ENCODE measurements at regions not wholly inside any gene's neighbourhood (a gene's known extent, or its start where the extent isn't known, plus 50 kb on each side); places are given as distances from the start of the nearest gene placed in this dataset.

- Histone ChIP-seq H2BK120ac (ENCODE audit: low read depth, low read length) (no peak overlapping the region), H2BK5ac (ENCODE audit: low read depth, low read length, poor library complexity, severe bottlenecking) (no peak overlapping the region), H3K9ac (ENCODE audit: low read depth, low read length) (no peak overlapping the region), H3K9me1 (ENCODE audit: insufficient read depth, low read length) (no peaks in the 10 kb centered on the region), H4K91ac (ENCODE audit: insufficient read depth, low read depth, low read length) (no peak overlapping the region), H3K14ac (replicated peaks; ENCODE audit: low read depth, low read length) (no peak overlapping the region), H4K8ac (ENCODE audit: low read depth in 2 of 2, low read length in 2 of 2) (no peak overlapping the region), H3K4ac (ENCODE audit: low read depth, low read length) (no peak overlapping the region), H4K20me1 (ENCODE audit: insufficient read depth, low read length) (no peaks in the 10 kb centered on the region), H2BK20ac (ENCODE audit: low read depth, low read length) (no peak overlapping the region), H2AK5ac (ENCODE audit: low read depth, low read length) (no peak overlapping the region), H3K4me3 (ENCODE audit: insufficient read depth, low read depth, low read length) (no peak overlapping the region), H2AK9ac (replicated peaks; ENCODE audit: low read depth, low read length, poor library complexity) (no peak overlapping the region), H3K9me3 (ENCODE audit: control insufficient read depth, insufficient read depth, low read length) (no peaks in the 10 kb centered on the region), H4K5ac (ENCODE audit: low read depth, low read length) (no peak overlapping the region), H3K4me1 (ENCODE audit: control insufficient read depth, insufficient read depth, low read length) (no peaks in the 10 kb centered on the region), H3K56ac (ENCODE audit: extremely low read depth, insufficient read depth, low read length) (no peak overlapping the region), H3K27ac (ENCODE audit: insufficient read depth, low read length) (no peak overlapping the region), H3K27me3 (ENCODE audit: control insufficient read depth, insufficient read depth, low read length) (peaks cover 2% of the 10 kb centered on the region), H3K4me2 (ENCODE audit: low read depth, low read length) (no peak overlapping the region; the same call in 1 of the 2 replicates), H3K79me1 (ENCODE audit: low read depth in 1 of 2, low read length in 2 of 2) (no peaks in the 10 kb centered on the region), H2BK15ac (ENCODE audit: low read depth, low read length) (no peak overlapping the region), H3K18ac (ENCODE audit: low read depth, low read length) (no peak overlapping the region), H2AFZ (replicated peaks; ENCODE audit: low read length, poor library complexity) (no peak overlapping the region), H3K36me3 (ENCODE audit: control insufficient read depth, insufficient read depth, low read length) (no peaks in the 10 kb centered on the region), H3K23ac (ENCODE audit: low read depth, low read length) (no peak overlapping the region)
- BruUV-seq (replicated peaks) = no TSS peak
- ChIA-PET CTCF (no interaction called here), POLR2A (ENCODE audit: unreplicated experiment) (no interaction called here)
- no peak for ATAC-seq (ENCODE audit: low read depth)
- no peak for DNase-seq
- WGBS, 2 experiments (ENCODE audit: extremely low coverage in 2 of 2, insufficient read length in 1 of 2) = 92% methylated on average over 2 of the region's 7 CpGs; no CpG with 5 or more reads in 1 of the 2 experiments
- intact Hi-C loops (cut with micrococcal nuclease) (loop anchor here (5.0 kb wide), 1 partner anchor 209 kb away; no protein-coding TSS in a partner anchor), in situ Hi-C loops (cut with MboI; ENCODE audit: low sequenced_read_pairs) (no loop called here), dilution Hi-C loops (cut with HindIII; ENCODE audit: low sequenced_read_pairs, unreplicated experiment) (no loop called here)
- TF ChIP-seq USF2 (IDR thresholded peaks at IDR 0.05; ENCODE audit: low read depth, low read length) (no peak), SMC3 (IDR thresholded peaks at IDR 0.05; ENCODE audit: low read depth, low read length) (no peak), MAZ (IDR thresholded peaks at IDR 0.05; ENCODE audit: borderline replicate concordance, low read depth, low read length) (no peak), CEBPB (IDR thresholded peaks at IDR 0.05; ENCODE audit: low read depth, low read length) (no peak), RCOR1 (IDR thresholded peaks at IDR 0.05; ENCODE audit: insufficient replicate concordance, low read length) (no peak), POLR2A (IDR thresholded peaks at IDR 0.05; ENCODE audit: low read depth, low read length) (no peak), FOS (IDR thresholded peaks at IDR 0.05; ENCODE audit: low read depth, low read length) (no peak)
These were observed 61.8 kb upstream of the SLC35B4 start for GRCh38 chr7:134378562-134378961.
